KMS-11 (cell line): ENCODE measurements at regions not wholly inside any gene's neighbourhood (a gene's known extent, or its start where the extent isn't known, plus 50 kb on each side); places are given as distances from the start of the nearest gene placed in this dataset.

Experiments
- H2AFZ ChIP-seq: fragments of 200-600 bp; sonication (generic); 2 replicates; pipeline ENCODE4 v1.6.1; 2016; ENCODE audit warnings: antibody characterized with exemption, mixed run types, low read depth
- H3K27ac ChIP-seq: fragments of 200-600 bp; sonication (generic); 2 replicates; pipeline ENCODE4 v1.6.1; 2016; ENCODE audit warnings: mild to moderate bottlenecking, mixed run types
- H3K27me3 ChIP-seq: fragments of 200-600 bp; sonication (generic); 2 replicates; pipeline ENCODE4 v1.6.1; 2017; ENCODE audit warnings: mild to moderate bottlenecking, low read depth, mixed run types, moderate library complexity; ENCODE audit not compliant: insufficient read depth
- H3K36me3 ChIP-seq: fragments of 200-600 bp; sonication (generic); 2 replicates; pipeline ENCODE4 v1.6.1; 2017; ENCODE audit warnings: mild to moderate bottlenecking, mixed run types; ENCODE audit not compliant: insufficient read depth
- H3K4me1 ChIP-seq: fragments of 200-600 bp; sonication (generic); 2 replicates; pipeline ENCODE4 v1.6.1; 2016; ENCODE audit warnings: mild to moderate bottlenecking, low read depth, mixed run types; ENCODE audit not compliant: poor library complexity, severe bottlenecking
- H3K4me2 ChIP-seq: fragments of 200-600 bp; sonication (generic); 2 replicates; pipeline ENCODE4 v1.7.0; 2016; ENCODE audit warnings: mild to moderate bottlenecking, mixed run types
- H3K4me3 ChIP-seq: fragments of 200-600 bp; sonication (generic); IDR thresholded peaks from 2 replicates; pipeline ENCODE4 v1.6.1; 2017; ENCODE audit warnings: low read depth, low read length, mixed read lengths; ENCODE audit not compliant: insufficient read depth
- H3K79me2 ChIP-seq: fragments of 200-600 bp; sonication (generic); 2 replicates; pipeline ENCODE4 v1.6.1; 2016; ENCODE audit warnings: low read depth, mixed run types; ENCODE audit not compliant: insufficient read depth
- H3K9ac ChIP-seq: fragments of 200-600 bp; sonication (generic); 2 replicates; pipeline ENCODE4 v1.6.1; 2016; ENCODE audit warnings: mild to moderate bottlenecking, mixed run types
- H4K20me1 ChIP-seq: fragments of 200-600 bp; sonication (generic); 2 replicates; pipeline ENCODE4 v1.6.1; 2016; ENCODE audit warnings: mild to moderate bottlenecking, mixed run types; ENCODE audit not compliant: insufficient read depth
- CTCF ChIP-seq: fragments of 200-600 bp; sonication (generic); conservative IDR thresholded peaks from 2 replicates; pipeline ENCODE4 v1.6.1; 2017; ENCODE audit warnings: low read depth, mild to moderate bottlenecking, antibody characterized with exemption, low read length, moderate library complexity, mixed read lengths

GRCh38 chr7:121474301-121474673 lies 78.2 kb upstream of the FAM3C start:
- no peaks in the 10 kb centered on the region for H3K27me3 ChIP-seq
- no peak overlapping the region for H3K4me3 ChIP-seq
- no peaks in the 10 kb centered on the region for H3K79me2 ChIP-seq
- H2AFZ ChIP-seq = no peak overlapping the region
- H4K20me1 ChIP-seq = no peaks in the 10 kb centered on the region
- no peak overlapping the region for H3K27ac ChIP-seq
- TF ChIP-seq CTCF = no peak
- H3K9ac ChIP-seq = no peak overlapping the region
- H3K36me3 ChIP-seq = no peaks in the 10 kb centered on the region
- H3K4me1 ChIP-seq = no peaks in the 10 kb centered on the region
- H3K4me2 ChIP-seq = no peak overlapping the region

- no peak overlapping the region for H2AFZ ChIP-seq
- no peaks in the 10 kb centered on the region for H3K27me3 ChIP-seq
- H3K4me3 ChIP-seq = no peak overlapping the region
- H3K27ac ChIP-seq = no peak overlapping the region
- no peaks in the 10 kb centered on the region for H3K36me3 ChIP-seq
- H3K9ac ChIP-seq = no peak overlapping the region
- no peaks in the 10 kb centered on the region for H3K4me1 ChIP-seq
- H3K79me2 ChIP-seq = no peaks in the 10 kb centered on the region
- no peak for TF ChIP-seq CTCF
- H4K20me1 ChIP-seq = no peaks in the 10 kb centered on the region
- H3K4me2 ChIP-seq = no peak overlapping the region
These were observed 77.7 kb upstream of the FAM3C start for GRCh38 chr7:121473645-121474300.

DNA sequence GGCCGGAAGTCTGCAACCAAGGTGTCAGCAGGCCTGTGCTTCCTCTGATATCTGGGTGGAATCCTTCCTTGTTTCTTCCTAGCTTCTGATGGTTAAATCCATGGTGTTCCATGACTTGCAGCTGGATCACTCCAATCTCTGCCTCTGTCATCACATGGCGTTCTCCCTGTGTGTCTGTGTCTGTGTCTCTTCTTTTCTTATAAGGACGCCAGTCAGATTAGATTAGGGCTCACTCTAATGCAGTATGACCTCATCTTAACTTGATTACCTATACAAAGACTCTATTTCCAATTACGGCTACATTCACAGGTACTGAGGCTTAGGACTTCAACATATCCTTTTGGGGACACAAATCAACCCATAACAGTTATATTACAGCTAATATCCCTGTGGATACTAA lies 70.3 kb upstream of the FAM3C start:
- H3K27ac ChIP-seq = no peak overlapping the region
- no peak overlapping the region for H3K4me2 ChIP-seq
- H3K4me1 ChIP-seq = no peaks in the 10 kb centered on the region
- no peak overlapping the region for H2AFZ ChIP-seq
- no peaks in the 10 kb centered on the region for H3K27me3 ChIP-seq
- H3K4me3 ChIP-seq = no peak overlapping the region
- H3K79me2 ChIP-seq = no peaks in the 10 kb centered on the region
- TF ChIP-seq CTCF = no peak
- no peaks in the 10 kb centered on the region for H4K20me1 ChIP-seq
- no peak overlapping the region for H3K9ac ChIP-seq
- no peaks in the 10 kb centered on the region for H3K36me3 ChIP-seq

GRCh38 chr7:121459148-121459547 lies 63.0 kb upstream of the FAM3C start:
- no peak overlapping the region for H2AFZ ChIP-seq
- no peaks in the 10 kb centered on the region for H3K4me1 ChIP-seq
- H3K4me3 ChIP-seq = no peak overlapping the region
- H3K9ac ChIP-seq = no peak overlapping the region
- H3K27me3 ChIP-seq = no peaks in the 10 kb centered on the region
- no peak overlapping the region for H3K27ac ChIP-seq
- no peaks in the 10 kb centered on the region for H4K20me1 ChIP-seq
- no peaks in the 10 kb centered on the region for H3K79me2 ChIP-seq
- no peak overlapping the region for H3K4me2 ChIP-seq
- TF ChIP-seq CTCF = no peak
- H3K36me3 ChIP-seq = no peaks in the 10 kb centered on the region
